Right lobe of liver (tissue), 6 donors: ENCODE measurements at regions not wholly inside any gene's neighbourhood (a gene's known extent, or its start where the extent isn't known, plus 50 kb on each side); places are given as distances from the start of the nearest gene placed in this dataset.

Source experiments
- ATAC-seq, 4 donors: fragments of 200-7000 bp; cut with Tn5 transposase; one replicate each; pipeline ENCODE4 v1.9.1; 2020; ENCODE audit warnings: mild to moderate bottlenecking in 4 of 4, moderate library complexity in 4 of 4
- DNase-seq, 3 donors: peaks; one replicate each; pipeline ENCODE4 v3.0.0-alpha.2; 2020
- H3K27ac ChIP-seq, 3 donors: fragments of 200-600 bp; one replicate each; pipeline ENCODE4 v1.8.0; 2022
- H3K27me3 ChIP-seq, 2 donors: fragments of 200-600 bp; one replicate each; pipeline ENCODE4 v1.8.0; 2022
- H3K36me3 ChIP-seq, 4 donors: fragments of 200-600 bp; sonication (generic) in 1 of 4; one replicate each; pipeline versions ENCODE4 v1.5.1 to v1.8.0; 2017 to 2022; ENCODE audit warnings: control low read depth in 1 of 4
- H3K4me1 ChIP-seq, 4 donors: fragments of 200-600 bp; sonication (generic) in 1 of 4; one replicate each; pipeline versions ENCODE4 v1.5.1 to v1.8.0; 2017 to 2022; ENCODE audit warnings: control low read depth in 1 of 4
- H3K4me3 ChIP-seq, 3 donors: fragments of 200-600 bp; one replicate each; pipeline ENCODE4 v1.8.0; 2022
- H3K9me3 ChIP-seq, 4 donors: fragments of 200-600 bp; sonication (generic) in 1 of 4; one replicate each; pipeline versions ENCODE4 v1.5.1 to v1.8.0; 2017 to 2022; ENCODE audit warnings: control low read depth in 1 of 4
- POLR2A ChIP-seq: fragments of 450-650 bp; IDR thresholded peaks from one replicate; pipeline ENCODE4 v1.6.1; 2017; ENCODE audit warnings: antibody characterized with exemption, mild to moderate bottlenecking
- WGBS: methylation state at CpG from one replicate; pipeline ENCODE4 v1.1.6; 2018; ENCODE audit warnings: low coverage, low lambda C conversion rate; ENCODE audit not compliant: insufficient coverage; ENCODE audit errors: missing lambda C conversion rate; 5-methylcytosine and 5-hydroxymethylcytosine counted together
- intact Hi-C, 2 donors: fragments of 100-400 bp; cut with DNase I; formaldehyde crosslinking; loops; one replicate each; pipeline versions ENCODE4 v1.11.2 to v1.14.1; 2022
- TF ChIP-seq, protein P1 (sequence below), 4 donors: fragments of 200-600 bp in 3 of 4; fragments of 450-650 bp in 1 of 4; IDR thresholded peaks; one replicate each; pipeline versions ENCODE4 v1.5.1 to v1.8.0; 2016 to 2022; ENCODE audit warnings: antibody characterized with exemption in 4 of 4, mild to moderate bottlenecking in 2 of 4
- donor health status: DM: no; HTN: yes; CAD: no.
- donor health status: DM: no; HTN: no; CAD: no.
- donor health status: DM: no; HTN: no; CAD: no.
- donor health status: DM: no; HTN: yes; CAD: no.
- donor health status: DM: no; HTN: yes; CAD: no.

DNA sequence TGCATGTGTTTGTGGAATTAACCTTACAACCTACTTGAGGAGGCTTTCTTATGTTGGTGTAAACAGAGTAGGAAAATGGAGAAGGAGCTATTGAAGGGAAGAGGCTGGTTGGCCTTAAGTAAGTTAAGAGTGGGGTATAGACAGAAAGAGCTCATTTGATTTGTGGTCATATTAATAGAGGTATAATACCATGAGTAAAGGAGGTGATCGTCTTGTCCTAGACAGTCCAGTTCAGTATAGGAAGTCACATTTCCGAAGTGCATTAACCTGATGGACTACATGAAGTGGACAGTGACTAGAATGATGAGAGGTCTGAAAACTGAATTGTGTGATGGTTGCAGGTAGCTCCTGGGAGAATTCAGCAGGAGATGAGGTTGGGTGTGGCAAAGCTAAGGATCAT, 215.4 kb upstream of the ZC3H12A start:
- no peak for ATAC-seq

DNA sequence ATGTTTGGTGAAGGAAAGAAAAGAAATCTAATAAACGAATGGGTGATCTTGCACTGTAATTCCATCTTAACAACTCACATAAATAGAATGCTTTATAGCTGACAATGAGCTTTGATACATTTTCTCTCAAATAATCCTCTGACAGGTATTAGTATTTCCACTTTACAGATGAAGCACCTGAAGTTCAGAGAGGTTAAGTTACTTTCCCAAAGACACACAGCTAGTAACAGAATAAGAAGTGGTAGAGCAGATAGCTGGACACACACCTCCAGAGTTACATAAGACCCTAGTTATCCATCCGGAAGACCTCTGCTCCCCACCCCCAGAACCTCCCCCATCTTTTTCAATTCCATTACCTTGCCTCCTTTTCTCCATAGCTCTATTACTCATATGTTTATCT, 213.3 kb upstream of the ZC3H12A start:
- 20% methylated on average over 2 of the region's 2 CpGs for WGBS

More for the DNA sequence above, 215.4 kb upstream of the ZC3H12A start:
- TF ChIP-seq, protein P1, sequence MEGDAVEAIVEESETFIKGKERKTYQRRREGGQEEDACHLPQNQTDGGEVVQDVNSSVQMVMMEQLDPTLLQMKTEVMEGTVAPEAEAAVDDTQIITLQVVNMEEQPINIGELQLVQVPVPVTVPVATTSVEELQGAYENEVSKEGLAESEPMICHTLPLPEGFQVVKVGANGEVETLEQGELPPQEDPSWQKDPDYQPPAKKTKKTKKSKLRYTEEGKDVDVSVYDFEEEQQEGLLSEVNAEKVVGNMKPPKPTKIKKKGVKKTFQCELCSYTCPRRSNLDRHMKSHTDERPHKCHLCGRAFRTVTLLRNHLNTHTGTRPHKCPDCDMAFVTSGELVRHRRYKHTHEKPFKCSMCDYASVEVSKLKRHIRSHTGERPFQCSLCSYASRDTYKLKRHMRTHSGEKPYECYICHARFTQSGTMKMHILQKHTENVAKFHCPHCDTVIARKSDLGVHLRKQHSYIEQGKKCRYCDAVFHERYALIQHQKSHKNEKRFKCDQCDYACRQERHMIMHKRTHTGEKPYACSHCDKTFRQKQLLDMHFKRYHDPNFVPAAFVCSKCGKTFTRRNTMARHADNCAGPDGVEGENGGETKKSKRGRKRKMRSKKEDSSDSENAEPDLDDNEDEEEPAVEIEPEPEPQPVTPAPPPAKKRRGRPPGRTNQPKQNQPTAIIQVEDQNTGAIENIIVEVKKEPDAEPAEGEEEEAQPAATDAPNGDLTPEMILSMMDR (IDR thresholded peaks at IDR 0.05) = no peak
- no peak for TF ChIP-seq POLR2A
- no peak overlapping the region for H3K27ac ChIP-seq
- no peak for DNase-seq
- no peaks in the 10 kb centered on the region for H3K27me3 ChIP-seq
- no peak overlapping the region for H3K4me3 ChIP-seq
- H3K36me3 ChIP-seq = no peaks in the 10 kb centered on the region
- no peaks in the 10 kb centered on the region for H3K9me3 ChIP-seq
- no peaks in the 10 kb centered on the region for H3K4me1 ChIP-seq
- 27% methylated on average over 2 of the region's 2 CpGs for WGBS
- intact Hi-C loops = no loop called here

DNA sequence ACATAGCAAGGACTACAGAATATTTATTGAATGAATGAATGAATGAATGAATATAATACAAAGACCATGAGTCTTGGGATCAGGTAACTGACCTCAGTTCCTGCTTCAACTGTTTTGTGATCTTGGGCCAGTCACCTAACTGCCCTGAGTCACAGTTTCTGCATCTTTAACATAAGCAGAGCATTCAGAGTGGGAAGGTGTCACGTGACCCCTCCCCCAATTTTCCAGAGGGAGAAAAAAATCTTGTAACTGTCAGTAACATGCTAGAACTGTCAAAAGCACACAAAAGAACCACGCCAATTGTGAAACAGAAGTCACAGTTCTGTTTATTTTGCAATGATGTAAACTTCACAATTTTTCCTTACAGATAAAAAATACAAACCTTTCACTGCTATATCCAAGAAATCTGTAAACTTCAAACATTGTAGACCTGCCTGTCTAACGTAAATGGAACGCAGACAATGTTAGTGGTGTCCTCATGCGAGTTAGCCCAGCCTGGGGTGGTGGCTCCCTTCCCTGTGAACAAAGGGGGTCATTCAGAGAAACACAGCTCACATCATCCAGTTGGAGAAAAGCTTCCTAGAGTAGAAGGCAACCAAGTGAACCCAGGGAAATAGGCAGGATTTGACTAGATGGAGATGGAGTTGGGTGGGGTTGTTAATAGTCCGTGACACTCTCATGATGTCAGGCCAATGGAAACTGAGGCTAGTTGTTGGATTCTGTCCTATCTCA, 211.8 kb upstream of the ZC3H12A start:
- WGBS = 32% methylated on average over 6 of the region's 6 CpGs
- Histone ChIP-seq H3K27ac (no peak overlapping the region), H3K9me3 (no peaks in the 10 kb centered on the region), H3K4me1 (no peaks in the 10 kb centered on the region), H3K4me3 (no peak overlapping the region), H3K36me3 (no peaks in the 10 kb centered on the region), H3K27me3 (no peaks in the 10 kb centered on the region)
- DNase-seq = no peak
- TF ChIP-seq, protein P1 (IDR thresholded peaks at IDR 0.05) = no peak
- TF ChIP-seq POLR2A = no peak
- no peak for ATAC-seq
- intact Hi-C loops = no loop called here

More for the DNA sequence above, 213.3 kb upstream of the ZC3H12A start:
- intact Hi-C loops = no loop called here
- H3K4me1 ChIP-seq = no peaks in the 10 kb centered on the region
- no peaks in the 10 kb centered on the region for H3K36me3 ChIP-seq
- ATAC-seq = no peak
- H3K9me3 ChIP-seq = no peaks in the 10 kb centered on the region
- no peak overlapping the region for H3K4me3 ChIP-seq
- no peak overlapping the region for H3K27ac ChIP-seq
- no peaks in the 10 kb centered on the region for H3K27me3 ChIP-seq
- DNase-seq = no peak
- no peak for TF ChIP-seq POLR2A
- TF ChIP-seq, protein P1 (IDR thresholded peaks at IDR 0.05) = no peak

DNA sequence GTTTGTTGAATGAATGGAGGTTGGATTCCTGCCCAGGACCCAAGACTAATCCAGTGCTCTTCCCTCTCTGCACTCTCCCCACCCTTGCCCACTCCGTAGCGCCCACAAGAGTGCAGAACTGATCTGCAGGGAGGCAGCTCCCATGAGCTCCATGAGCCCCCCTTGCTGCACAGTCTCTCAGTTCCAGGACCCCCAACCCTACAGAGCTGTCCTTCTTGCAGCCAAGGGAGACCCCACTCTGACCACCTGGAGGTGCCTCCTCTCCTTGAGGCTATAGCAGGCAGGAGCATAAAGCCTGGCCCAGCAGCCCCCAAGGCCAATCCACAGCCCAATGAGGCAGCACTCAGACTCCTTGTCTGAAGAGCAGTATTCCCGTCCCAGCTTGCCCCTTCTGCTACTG, 209.2 kb upstream of the ZC3H12A start:
- ATAC-seq = no peak
- Histone ChIP-seq H3K36me3 (no peaks in the 10 kb centered on the region), H3K27ac (no peak overlapping the region), H3K27me3 (no peaks in the 10 kb centered on the region), H3K9me3 (no peaks in the 10 kb centered on the region), H3K4me1 (no peaks in the 10 kb centered on the region), H3K4me3 (no peak overlapping the region)
- no peak for DNase-seq
- TF ChIP-seq, protein P1 (IDR thresholded peaks at IDR 0.05) = no peak
- TF ChIP-seq POLR2A = no peak
- 46% methylated on average over 2 of the region's 3 CpGs for WGBS
- intact Hi-C loops = no loop called here
